ENCODE measurements at regions not wholly inside any gene's neighbourhood (a gene's known extent, or its start where the extent isn't known, plus 50 kb on each side); places are given as distances from the start of the nearest gene placed in this dataset.

DNA sequence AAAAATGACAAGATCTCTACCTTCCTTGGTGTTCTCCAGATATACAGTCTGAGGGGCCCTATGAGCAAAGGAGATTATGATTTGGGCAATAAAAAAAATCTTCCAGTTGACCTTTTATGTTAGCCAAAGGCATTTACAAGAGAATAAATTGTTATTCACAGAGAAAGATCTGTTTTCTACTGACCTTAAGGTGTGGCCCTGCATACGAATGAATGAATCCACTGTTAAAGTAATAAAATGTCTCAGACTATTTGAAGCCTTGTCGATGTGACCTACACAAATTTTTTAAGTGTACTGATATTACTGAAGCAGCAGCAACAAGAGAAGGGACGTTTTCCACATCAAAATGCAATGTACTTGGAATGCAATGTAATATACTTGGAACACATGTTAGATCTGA, 95.9 kb upstream of the SSTR4 start:
- no peak for DNase-seq (ENCODE audit: low read depth, low spot score)
- in situ Hi-C loops (cut with HindIII; ENCODE audit: low sequenced_read_pairs) = no loop called here
- TF ChIP-seq, protein P1, sequence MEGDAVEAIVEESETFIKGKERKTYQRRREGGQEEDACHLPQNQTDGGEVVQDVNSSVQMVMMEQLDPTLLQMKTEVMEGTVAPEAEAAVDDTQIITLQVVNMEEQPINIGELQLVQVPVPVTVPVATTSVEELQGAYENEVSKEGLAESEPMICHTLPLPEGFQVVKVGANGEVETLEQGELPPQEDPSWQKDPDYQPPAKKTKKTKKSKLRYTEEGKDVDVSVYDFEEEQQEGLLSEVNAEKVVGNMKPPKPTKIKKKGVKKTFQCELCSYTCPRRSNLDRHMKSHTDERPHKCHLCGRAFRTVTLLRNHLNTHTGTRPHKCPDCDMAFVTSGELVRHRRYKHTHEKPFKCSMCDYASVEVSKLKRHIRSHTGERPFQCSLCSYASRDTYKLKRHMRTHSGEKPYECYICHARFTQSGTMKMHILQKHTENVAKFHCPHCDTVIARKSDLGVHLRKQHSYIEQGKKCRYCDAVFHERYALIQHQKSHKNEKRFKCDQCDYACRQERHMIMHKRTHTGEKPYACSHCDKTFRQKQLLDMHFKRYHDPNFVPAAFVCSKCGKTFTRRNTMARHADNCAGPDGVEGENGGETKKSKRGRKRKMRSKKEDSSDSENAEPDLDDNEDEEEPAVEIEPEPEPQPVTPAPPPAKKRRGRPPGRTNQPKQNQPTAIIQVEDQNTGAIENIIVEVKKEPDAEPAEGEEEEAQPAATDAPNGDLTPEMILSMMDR (IDR thresholded peaks at IDR 0.05; ENCODE audit: low read depth, low read length) = no peak
- H3K4me3 ChIP-seq (ENCODE audit: low read depth, low read length) = no peak overlapping the region

DNA sequence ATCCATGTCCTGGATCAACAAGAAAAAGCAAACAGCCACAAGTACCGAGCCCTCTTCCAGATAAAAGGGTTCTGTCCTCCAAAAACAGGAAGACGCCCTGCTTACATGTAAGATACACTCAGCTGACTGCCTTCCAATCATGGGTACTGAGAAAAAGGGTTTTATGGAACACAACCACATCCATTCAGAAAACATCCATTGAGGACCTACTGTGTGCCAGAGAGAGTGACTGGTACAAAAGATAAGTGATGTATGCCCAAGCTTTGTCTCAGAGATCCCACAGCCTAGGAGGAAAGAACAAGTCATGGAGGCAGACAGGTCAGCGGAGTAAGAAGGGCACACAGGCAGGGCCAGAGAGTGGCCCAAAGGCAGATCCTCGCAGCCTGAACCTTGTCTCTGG, 94.8 kb upstream of the SSTR4 start:
- no peak for DNase-seq (ENCODE audit: low read depth, low spot score)
- H3K4me3 ChIP-seq (ENCODE audit: low read depth, low read length) = no peak overlapping the region
- in situ Hi-C loops (cut with HindIII; ENCODE audit: low sequenced_read_pairs) = no loop called here
- TF ChIP-seq, protein P1 (IDR thresholded peaks at IDR 0.05; ENCODE audit: low read depth, low read length) = no peak

DNA sequence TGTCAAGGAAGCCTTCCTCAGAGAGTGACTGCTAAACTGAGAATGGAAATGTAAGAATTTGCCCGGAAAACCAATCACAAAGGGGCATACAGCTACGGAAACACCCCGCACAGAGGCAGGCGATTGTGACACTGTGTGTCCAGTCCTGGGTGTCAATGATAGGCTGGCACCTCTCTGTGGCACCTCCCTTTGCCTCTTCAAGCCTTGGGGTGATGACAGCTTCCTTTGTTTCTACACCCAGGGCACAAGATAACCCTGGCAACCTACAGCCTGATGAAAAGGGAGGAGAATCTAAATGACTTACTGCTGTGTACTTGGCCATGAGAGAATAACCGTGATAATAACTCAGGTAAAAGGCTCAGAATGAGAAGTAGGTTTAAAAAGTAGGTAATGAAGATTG, 93.6 kb upstream of the SSTR4 start:
- TF ChIP-seq, protein P1 (IDR thresholded peaks at IDR 0.05; ENCODE audit: low read depth, low read length) = no peak
- no peak for DNase-seq (ENCODE audit: low read depth, low spot score)
- in situ Hi-C loops (cut with HindIII; ENCODE audit: low sequenced_read_pairs) = no loop called here
- no peak overlapping the region for H3K4me3 ChIP-seq (ENCODE audit: low read depth, low read length)

DNA sequence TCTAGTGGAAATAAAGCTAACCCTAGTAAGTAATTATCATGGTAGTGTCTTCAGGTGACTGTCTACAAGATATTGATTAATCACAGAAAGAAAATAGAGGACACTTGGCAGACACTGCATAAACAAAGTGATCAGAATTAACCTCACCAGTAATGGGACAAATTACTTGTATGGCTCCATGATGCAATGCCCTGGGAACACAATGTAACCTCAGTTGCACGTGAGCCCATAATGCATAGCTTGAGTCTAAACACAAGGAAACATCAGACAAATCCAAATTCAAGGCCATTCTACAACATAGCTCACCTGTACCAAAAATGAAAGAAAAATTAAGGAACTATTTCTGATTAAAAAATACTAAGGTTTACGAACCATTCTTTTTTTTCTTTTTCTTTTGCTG, 92.4 kb upstream of the SSTR4 start:
- H3K4me3 ChIP-seq (ENCODE audit: low read depth, low read length) = no peak overlapping the region
- DNase-seq (ENCODE audit: low read depth, low spot score) = no peak
- in situ Hi-C loops (cut with HindIII; ENCODE audit: low sequenced_read_pairs) = no loop called here
- TF ChIP-seq, protein P1 (IDR thresholded peaks at IDR 0.05; ENCODE audit: low read depth, low read length) = no peak

DNA sequence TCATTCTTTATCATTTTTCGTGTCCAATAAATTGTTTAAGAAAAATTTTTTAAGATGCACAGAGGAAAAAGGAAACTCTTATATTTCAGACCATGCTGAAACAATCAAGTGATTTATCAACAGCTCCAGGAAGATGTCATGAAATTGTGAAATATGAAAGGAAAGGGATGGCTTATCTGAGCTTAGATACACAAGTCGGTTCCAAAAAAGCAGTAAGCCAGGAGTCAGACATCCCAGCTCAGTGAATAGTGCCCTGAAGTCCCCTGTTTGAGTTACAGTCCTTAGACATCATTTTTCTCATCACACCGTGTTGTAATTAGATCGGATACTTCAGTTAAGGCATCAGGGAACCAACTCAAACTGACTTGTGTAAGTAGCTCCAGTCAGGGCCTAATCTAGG, 91.0 kb upstream of the SSTR4 start:
- TF ChIP-seq, protein P1 (IDR thresholded peaks at IDR 0.05; ENCODE audit: low read depth, low read length) = no peak
- no peak overlapping the region for H3K4me3 ChIP-seq (ENCODE audit: low read depth, low read length)
- in situ Hi-C loops (cut with HindIII; ENCODE audit: low sequenced_read_pairs) = no loop called here
- no peak for DNase-seq (ENCODE audit: low read depth, low spot score)

DNA sequence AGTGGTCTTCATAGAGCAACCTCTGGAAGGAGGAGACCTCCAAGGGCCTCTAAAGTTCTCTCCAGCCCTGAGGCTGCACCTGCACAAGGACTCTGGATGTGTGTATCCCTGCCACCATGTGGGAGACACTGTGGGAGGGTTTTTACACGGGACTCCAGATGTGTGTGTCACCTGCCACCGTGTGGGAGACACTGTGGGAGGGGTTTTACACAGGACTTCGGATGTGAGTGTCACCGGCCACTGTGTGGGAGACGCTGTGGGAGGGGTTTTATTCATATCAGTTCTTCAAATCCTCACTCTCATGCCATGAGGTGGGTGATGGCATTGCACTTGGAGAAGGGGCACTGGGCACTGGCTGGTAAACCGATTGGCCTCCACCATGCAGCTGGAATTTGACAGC, 90.2 kb upstream of the SSTR4 start:
- in situ Hi-C loops (cut with HindIII; ENCODE audit: low sequenced_read_pairs) = no loop called here
- no peak for DNase-seq (ENCODE audit: low read depth, low spot score)
- H3K4me3 ChIP-seq (ENCODE audit: low read depth, low read length) = no peak overlapping the region
- TF ChIP-seq, protein P1 (IDR thresholded peaks at IDR 0.05; ENCODE audit: low read depth, low read length) = no peak

DNA sequence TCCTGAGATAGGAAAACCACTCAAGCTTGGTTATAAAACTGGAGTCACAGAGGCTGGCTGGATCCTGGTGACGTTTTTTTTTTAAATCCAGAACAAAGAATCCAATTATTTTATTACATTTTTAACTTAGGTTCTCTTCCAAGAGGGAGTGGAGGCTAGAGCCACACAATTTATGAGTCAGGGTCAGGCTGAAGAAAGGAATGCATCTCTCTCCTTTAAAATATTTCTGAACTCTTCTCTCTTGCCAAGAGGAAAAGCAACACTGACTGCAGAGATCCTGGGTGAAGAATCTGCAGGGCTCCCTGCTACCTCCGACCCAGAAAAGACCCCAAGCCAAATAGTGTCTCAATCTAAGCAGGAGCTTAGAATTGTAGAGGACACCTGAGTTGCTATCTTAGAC, 88.5 kb upstream of the SSTR4 start:
- no peak for DNase-seq (ENCODE audit: low read depth, low spot score)
- TF ChIP-seq, protein P1 (IDR thresholded peaks at IDR 0.05; ENCODE audit: low read depth, low read length) = no peak
- in situ Hi-C loops (cut with HindIII; ENCODE audit: low sequenced_read_pairs) = no loop called here
- no peak overlapping the region for H3K4me3 ChIP-seq (ENCODE audit: low read depth, low read length)

Data from astrocyte of the spinal cord (primary cell).